ENCODE measurements at regions not wholly inside any gene's neighbourhood (a gene's known extent, or its start where the extent isn't known, plus 50 kb on each side); places are given as distances from the start of the nearest gene placed in this dataset.
"Not testable (repeated sequence)": the region's sequence is repeated elsewhere in the genome, so short reads cannot be mapped to it uniquely, and the experiment has no call there.

DNA sequence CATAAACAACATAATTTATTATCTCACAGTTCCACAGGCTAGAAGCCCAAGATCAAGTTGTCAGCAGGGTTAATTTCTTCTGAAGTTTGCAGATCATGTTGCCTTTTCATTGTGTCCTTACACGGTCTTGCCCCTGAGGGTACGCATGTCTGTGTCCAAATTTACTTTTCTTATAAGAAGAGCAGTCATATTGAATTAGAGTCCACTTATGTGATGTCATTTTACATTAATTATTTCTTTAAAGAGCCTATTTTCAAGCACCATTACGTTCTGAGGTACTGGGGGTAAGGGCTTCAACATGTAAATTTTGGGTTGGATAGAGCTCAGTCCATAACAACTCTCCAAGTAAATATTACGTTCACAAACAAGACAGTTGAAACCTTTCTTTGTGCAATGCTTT lies 236.6 kb upstream of the OR4E1 start:
- Histone ChIP-seq H3K4me3 (ENCODE audit: low read length) (no peak overlapping the region), H4K20me1 (ENCODE audit: insufficient read depth, low read depth, low read length) (no peaks in the 10 kb centered on the region), H3K27ac (ENCODE audit: low read length) (no peak overlapping the region), H3K9ac (ENCODE audit: low read length) (no peak overlapping the region), H2AFZ (ENCODE audit: low read length) (no peak overlapping the region), H3K4me2 (ENCODE audit: low read depth, low read length, poor library complexity, severe bottlenecking) (no peak overlapping the region), H3K79me2 (ENCODE audit: low read length) (no peaks in the 10 kb centered on the region), H3K36me3 (ENCODE audit: insufficient read depth, low read length) (no peaks in the 10 kb centered on the region), H3K9me3 (ENCODE audit: low read length) (no peaks in the 10 kb centered on the region), H3K27me3 (ENCODE audit: low read length) (no peaks in the 10 kb centered on the region), H3K4me1 (ENCODE audit: low read length) (no peaks in the 10 kb centered on the region), H3K9me2 (replicated peaks; ENCODE audit: insufficient read depth, low read length) (no peaks in the 10 kb centered on the region)
- DNase-seq = no peak

- Histone ChIP-seq H3K9ac (ENCODE audit: low read length) (no peak overlapping the region), H3K27ac (ENCODE audit: low read length) (no peak overlapping the region), H3K9me3 (ENCODE audit: low read length) (no peaks in the 10 kb centered on the region), H3K4me3 (ENCODE audit: low read length) (no peak overlapping the region), H3K79me2 (ENCODE audit: low read length) (no peaks in the 10 kb centered on the region), H3K27me3 (ENCODE audit: low read length) (no peaks in the 10 kb centered on the region), H3K9me2 (replicated peaks; ENCODE audit: insufficient read depth, low read length) (no peaks in the 10 kb centered on the region), H4K20me1 (ENCODE audit: insufficient read depth, low read depth, low read length) (no peaks in the 10 kb centered on the region), H2AFZ (ENCODE audit: low read length) (no peak overlapping the region), H3K4me2 (ENCODE audit: low read depth, low read length, poor library complexity, severe bottlenecking) (no peak overlapping the region), H3K4me1 (ENCODE audit: low read length) (no peaks in the 10 kb centered on the region), H3K36me3 (ENCODE audit: insufficient read depth, low read length) (no peaks in the 10 kb centered on the region)
- peak; percentile 63 for DNase-seq
Measured at GRCh38 chr14:21902561-21903181, 229.1 kb upstream of the OR4E1 start.

DNA sequence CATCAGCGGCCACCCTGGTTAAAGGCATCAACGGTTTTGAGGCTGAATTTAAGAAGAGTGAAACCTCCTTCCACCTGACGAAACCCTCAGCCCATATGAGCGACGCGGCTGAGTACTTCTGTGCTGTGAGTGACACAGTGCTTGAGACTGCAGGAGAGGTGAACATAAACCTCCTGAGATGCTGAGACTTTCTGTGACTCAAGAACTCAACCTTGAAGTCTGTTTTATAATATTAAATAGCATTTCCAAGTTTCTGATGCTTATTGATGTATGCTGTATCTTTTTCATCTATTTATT lies 221.2 kb upstream of the OR4E1 start:
- not testable (repeated sequence) for H3K4me3 ChIP-seq (ENCODE audit: low read length); H3K9ac ChIP-seq (ENCODE audit: low read length); H4K20me1 ChIP-seq (ENCODE audit: insufficient read depth, low read depth, low read length); H3K79me2 ChIP-seq (ENCODE audit: low read length); DNase-seq; H3K4me2 ChIP-seq (ENCODE audit: low read depth, low read length, poor library complexity, severe bottlenecking); H3K27me3 ChIP-seq (ENCODE audit: low read length); H3K27ac ChIP-seq (ENCODE audit: low read length); H3K9me2 ChIP-seq (replicated peaks; ENCODE audit: insufficient read depth, low read length); H3K36me3 ChIP-seq (ENCODE audit: insufficient read depth, low read length); H3K9me3 ChIP-seq (ENCODE audit: low read length); H3K4me1 ChIP-seq (ENCODE audit: low read length); H2AFZ ChIP-seq (ENCODE audit: low read length)

- no peaks in the 10 kb centered on the region for H3K36me3 ChIP-seq (ENCODE audit: insufficient read depth, low read length)
- no peak overlapping the region for H3K9ac ChIP-seq (ENCODE audit: low read length)
- H3K27me3 ChIP-seq (ENCODE audit: low read length) = no peaks in the 10 kb centered on the region
- no peaks in the 10 kb centered on the region for H3K4me1 ChIP-seq (ENCODE audit: low read length)
- no peak overlapping the region for H3K4me2 ChIP-seq (ENCODE audit: low read depth, low read length, poor library complexity, severe bottlenecking)
- no peaks in the 10 kb centered on the region for H3K9me2 ChIP-seq (replicated peaks; ENCODE audit: insufficient read depth, low read length)
- H3K4me3 ChIP-seq (ENCODE audit: low read length) = no peak overlapping the region
- H3K9me3 ChIP-seq (ENCODE audit: low read length) = no peaks in the 10 kb centered on the region
- DNase-seq = peak; percentile 76
- no peak overlapping the region for H2AFZ ChIP-seq (ENCODE audit: low read length)
- H4K20me1 ChIP-seq (ENCODE audit: insufficient read depth, low read depth, low read length) = no peaks in the 10 kb centered on the region
- H3K79me2 ChIP-seq (ENCODE audit: low read length) = no peaks in the 10 kb centered on the region
- no peak overlapping the region for H3K27ac ChIP-seq (ENCODE audit: low read length)
Measured at GRCh38 chr14:21894003-21894897, 220.6 kb upstream of the OR4E1 start.

- Histone ChIP-seq H4K20me1 (ENCODE audit: insufficient read depth, low read depth, low read length) (no peaks in the 10 kb centered on the region), H3K4me3 (ENCODE audit: low read length) (no peak overlapping the region), H3K4me1 (ENCODE audit: low read length) (no peaks in the 10 kb centered on the region), H3K27me3 (ENCODE audit: low read length) (no peaks in the 10 kb centered on the region), H3K36me3 (ENCODE audit: insufficient read depth, low read length) (no peaks in the 10 kb centered on the region), H3K27ac (ENCODE audit: low read length) (no peak overlapping the region), H2AFZ (ENCODE audit: low read length) (no peak overlapping the region), H3K9ac (ENCODE audit: low read length) (no peak overlapping the region), H3K4me2 (ENCODE audit: low read depth, low read length, poor library complexity, severe bottlenecking) (no peak overlapping the region), H3K79me2 (ENCODE audit: low read length) (no peaks in the 10 kb centered on the region), H3K9me2 (replicated peaks; ENCODE audit: insufficient read depth, low read length) (no peaks in the 10 kb centered on the region), H3K9me3 (ENCODE audit: low read length) (no peaks in the 10 kb centered on the region)
- DNase-seq = no peak
Measured at GRCh38 chr14:21891921-21892320, 218.3 kb upstream of the OR4E1 start.

- Histone ChIP-seq H3K4me3 (ENCODE audit: low read length) (no peak overlapping the region), H3K79me2 (ENCODE audit: low read length) (no peaks in the 10 kb centered on the region), H3K9me3 (ENCODE audit: low read length) (no peaks in the 10 kb centered on the region), H4K20me1 (ENCODE audit: insufficient read depth, low read depth, low read length) (no peaks in the 10 kb centered on the region), H2AFZ (ENCODE audit: low read length) (no peak overlapping the region), H3K9ac (ENCODE audit: low read length) (no peak overlapping the region), H3K27me3 (ENCODE audit: low read length) (peaks cover 2% of the 10 kb centered on the region; the same call in 1 of the 2 replicates), H3K4me2 (ENCODE audit: low read depth, low read length, poor library complexity, severe bottlenecking) (no peak overlapping the region), H3K36me3 (ENCODE audit: insufficient read depth, low read length) (no peaks in the 10 kb centered on the region), H3K27ac (ENCODE audit: low read length) (no peak overlapping the region), H3K4me1 (ENCODE audit: low read length) (no peaks in the 10 kb centered on the region), H3K9me2 (replicated peaks; ENCODE audit: insufficient read depth, low read length) (no peaks in the 10 kb centered on the region)
- DNase-seq = no peak
Measured at GRCh38 chr14:21884995-21885394, 211.4 kb upstream of the OR4E1 start.

GRCh38 chr14:21882226-21882625 lies 208.6 kb upstream of the OR4E1 start:
- Histone ChIP-seq H2AFZ (ENCODE audit: low read length) (no peak overlapping the region), H3K36me3 (ENCODE audit: insufficient read depth, low read length) (no peaks in the 10 kb centered on the region), H3K79me2 (ENCODE audit: low read length) (no peaks in the 10 kb centered on the region), H3K27ac (ENCODE audit: low read length) (no peak overlapping the region), H3K4me2 (ENCODE audit: low read depth, low read length, poor library complexity, severe bottlenecking) (no peak overlapping the region), H4K20me1 (ENCODE audit: insufficient read depth, low read depth, low read length) (no peaks in the 10 kb centered on the region), H3K4me1 (ENCODE audit: low read length) (no peaks in the 10 kb centered on the region), H3K4me3 (ENCODE audit: low read length) (no peak overlapping the region), H3K9ac (ENCODE audit: low read length) (no peak overlapping the region), H3K9me3 (ENCODE audit: low read length) (no peaks in the 10 kb centered on the region), H3K27me3 (ENCODE audit: low read length) (peaks cover 2% of the 10 kb centered on the region; the same call in 1 of the 2 replicates), H3K9me2 (replicated peaks; ENCODE audit: insufficient read depth, low read length) (no peaks in the 10 kb centered on the region)
- no peak for DNase-seq

- Histone ChIP-seq H3K27ac (ENCODE audit: low read length) (no peak overlapping the region), H2AFZ (ENCODE audit: low read length) (no peak overlapping the region), H3K4me2 (ENCODE audit: low read depth, low read length, poor library complexity, severe bottlenecking) (no peak overlapping the region), H3K79me2 (ENCODE audit: low read length) (no peaks in the 10 kb centered on the region), H3K9me3 (ENCODE audit: low read length) (no peaks in the 10 kb centered on the region), H3K9ac (ENCODE audit: low read length) (no peak overlapping the region), H3K36me3 (ENCODE audit: insufficient read depth, low read length) (no peaks in the 10 kb centered on the region), H3K27me3 (ENCODE audit: low read length) (peaks cover 2% of the 10 kb centered on the region; the same call in 1 of the 2 replicates), H3K4me3 (ENCODE audit: low read length) (no peak overlapping the region), H3K9me2 (replicated peaks; ENCODE audit: insufficient read depth, low read length) (no peaks in the 10 kb centered on the region), H3K4me1 (ENCODE audit: low read length) (no peaks in the 10 kb centered on the region), H4K20me1 (ENCODE audit: insufficient read depth, low read depth, low read length) (no peaks in the 10 kb centered on the region)
- no peak for DNase-seq
Measured at GRCh38 chr14:21880918-21881317, 207.3 kb upstream of the OR4E1 start.

Data from Karpas-422 (cell line).